H9 (cell line): ENCODE measurements at regions not wholly inside any gene's neighbourhood (a gene's known extent, or its start where the extent isn't known, plus 50 kb on each side); places are given as distances from the start of the nearest gene placed in this dataset.

Experiments used
- DNase-seq: peaks from one replicate; pipeline ENCODE4 v3.0.0-alpha.2; 2017
- H2AFZ ChIP-seq: one replicate; pipeline ENCODE4 v1.6.1; 2013; ENCODE audit warnings: mild to moderate bottlenecking, low read length, control low read depth, moderate library complexity
- H2AK5ac ChIP-seq: 2 replicates; pipeline ENCODE4 v1.6.1; 2013; ENCODE audit warnings: low read length, control low read depth, mixed read lengths; ENCODE audit not compliant: insufficient read length
- H2BK120ac ChIP-seq: one replicate; pipeline ENCODE4 v1.6.1; 2013; ENCODE audit warnings: low read depth, mild to moderate bottlenecking, low read length, control low read depth, inconsistent platforms; ENCODE audit not compliant: poor library complexity, severe bottlenecking
- H2BK12ac ChIP-seq: 2 replicates; pipeline ENCODE4 v1.6.1; 2013; ENCODE audit warnings: low read length, control low read depth, mixed read lengths, low read depth; ENCODE audit not compliant: insufficient read length
- H2BK15ac ChIP-seq: 2 replicates; pipeline ENCODE4 v1.6.1; 2013; ENCODE audit warnings: low read depth, low read length, control low read depth
- H2BK20ac ChIP-seq: one replicate; pipeline ENCODE4 v1.6.1; 2013; ENCODE audit warnings: low read depth, mild to moderate bottlenecking, low read length, control low read depth, inconsistent platforms; ENCODE audit not compliant: poor library complexity, severe bottlenecking
- H2BK5ac ChIP-seq: 2 replicates; pipeline ENCODE4 v1.6.1; 2013; ENCODE audit warnings: low read length, control low read depth, mixed read lengths; ENCODE audit not compliant: insufficient read length
- H3K14ac ChIP-seq: 2 replicates; pipeline ENCODE4 v1.6.1; 2013; ENCODE audit warnings: low read length, control low read depth; ENCODE audit not compliant: insufficient read depth
- H3K18ac ChIP-seq: 2 replicates; pipeline ENCODE4 v1.6.1; 2013; ENCODE audit warnings: low read depth, mild to moderate bottlenecking, mixed read lengths, low read length, control low read depth; ENCODE audit not compliant: insufficient read length
- H3K23ac ChIP-seq: 2 replicates; pipeline ENCODE4 v1.6.1; 2013; ENCODE audit warnings: low read length, control low read depth, mixed read lengths, low read depth; ENCODE audit not compliant: insufficient read length
- H3K23me2 ChIP-seq: 2 replicates; pipeline ENCODE4 v1.6.1; 2013; ENCODE audit warnings: low read depth, mild to moderate bottlenecking, mixed read lengths, low read length, control low read depth; ENCODE audit not compliant: insufficient read length, poor library complexity, severe bottlenecking
- H3K27ac ChIP-seq: 2 replicates; pipeline ENCODE4 v1.5.1; 2013; ENCODE audit warnings: low read length, control low read depth, mixed read lengths, low read depth; ENCODE audit not compliant: insufficient read length
- H3K27me3 ChIP-seq: 2 replicates; pipeline ENCODE4 v1.6.1; 2013; ENCODE audit warnings: low read length, control low read depth, inconsistent platforms; ENCODE audit not compliant: insufficient read depth
- H3K4ac ChIP-seq: 2 replicates; pipeline ENCODE4 v1.6.1; 2013; ENCODE audit warnings: low read depth, mild to moderate bottlenecking, control low read depth, inconsistent platforms, low read length, moderate library complexity
- H3K4me1 ChIP-seq: 2 replicates; pipeline ENCODE4 v1.6.1; 2013; ENCODE audit warnings: low read length, control low read depth, inconsistent platforms; ENCODE audit not compliant: insufficient read depth
- H3K4me2 ChIP-seq: 2 replicates; pipeline ENCODE4 v1.6.1; 2013; ENCODE audit warnings: low read length, control low read depth, mixed read lengths; ENCODE audit not compliant: insufficient read length, insufficient read depth
- H3K56ac ChIP-seq: 2 replicates; pipeline ENCODE4 v1.6.1; 2013; ENCODE audit warnings: low read depth, mild to moderate bottlenecking, mixed read lengths, low read length, control low read depth; ENCODE audit not compliant: insufficient read length
- H3K79me1 ChIP-seq: 2 replicates; pipeline ENCODE4 v1.6.1; 2013; ENCODE audit warnings: low read depth, mild to moderate bottlenecking, moderate library complexity, low read length, control low read depth, inconsistent platforms; ENCODE audit not compliant: insufficient read depth, poor library complexity, severe bottlenecking
- H3K79me2 ChIP-seq: 2 replicates; pipeline ENCODE4 v1.6.1; 2013; ENCODE audit warnings: low read length, control low read depth, inconsistent platforms; ENCODE audit not compliant: insufficient read depth
- H3K9ac ChIP-seq: 2 replicates; pipeline ENCODE4 v1.6.1; 2013; ENCODE audit warnings: low read length, control low read depth, mixed read lengths; ENCODE audit not compliant: insufficient read length; ENCODE audit errors: extremely low read depth
- H3K9me3 ChIP-seq: one replicate; pipeline ENCODE4 v1.6.1; 2013; ENCODE audit warnings: low read depth, low read length, inconsistent platforms; ENCODE audit not compliant: control insufficient read depth
- H3T11ph ChIP-seq: one replicate; pipeline ENCODE4 v1.6.1; 2013; ENCODE audit warnings: mild to moderate bottlenecking, low read length, control low read depth, inconsistent platforms
- H4K20me1 ChIP-seq: one replicate; pipeline ENCODE4 v1.6.1; 2013; ENCODE audit not compliant: control insufficient read depth, insufficient read length, insufficient read depth
- H4K5ac ChIP-seq: 2 replicates; pipeline ENCODE4 v1.6.1; 2013; ENCODE audit warnings: low read depth, mild to moderate bottlenecking, mixed read lengths, low read length, control low read depth; ENCODE audit not compliant: insufficient read length
- H4K8ac ChIP-seq: replicated peaks from 2 replicates; pipeline ENCODE4 v1.6.1; 2013; ENCODE audit warnings: low read length, control low read depth, mixed read lengths, low read depth; ENCODE audit not compliant: insufficient read length
- H4K91ac ChIP-seq: 2 replicates; pipeline ENCODE4 v1.6.1; 2013; ENCODE audit warnings: low read depth, mild to moderate bottlenecking, moderate library complexity, mixed read lengths, low read length, control low read depth; ENCODE audit not compliant: insufficient read length
- H3K27ac Mint-ChIP-seq, 3 experiments: 2 replicates in 2 of 3; 3 replicates in 1 of 3; pipeline ENCODE4 v1.8.0; 2020 to 2021; ENCODE audit warnings: mixed read lengths in 3 of 3, mild to moderate bottlenecking in 1 of 3, moderate library complexity in 1 of 3
- H3K27me3 Mint-ChIP-seq: 2 replicates; pipeline ENCODE4 v1.8.0; 2021; ENCODE audit warnings: low read depth, mild to moderate bottlenecking, moderate library complexity, mixed read lengths
- H3K36me3 Mint-ChIP-seq, 3 experiments: 2 replicates in 2 of 3; 3 replicates in 1 of 3; pipeline ENCODE4 v1.8.0; 2020 to 2021; ENCODE audit warnings: low read depth in 3 of 3, mixed read lengths in 3 of 3; ENCODE audit not compliant: insufficient read depth in 1 of 3
- H3K4me1 Mint-ChIP-seq, 2 experiments: 2 replicates each; pipeline ENCODE4 v1.8.0; 2020; ENCODE audit warnings: mixed read lengths in 2 of 2
- H3K4me3 Mint-ChIP-seq, 2 experiments: 2 replicates in 1 of 2; 3 replicates in 1 of 2; pipeline ENCODE4 v1.8.0; 2020 to 2021; ENCODE audit warnings: mild to moderate bottlenecking in 2 of 2, mixed read lengths in 2 of 2, moderate library complexity in 1 of 2
- H3K9me3 Mint-ChIP-seq, 2 experiments: 2 replicates in 1 of 2; 3 replicates in 1 of 2; pipeline ENCODE4 v1.8.0; 2020; ENCODE audit warnings: mild to moderate bottlenecking in 2 of 2, mixed read lengths in 2 of 2, moderate library complexity in 1 of 2
- CTCF ChIP-seq: fragments of 200-600 bp; sonication (generic); conservative IDR thresholded peaks from 3 replicates; pipeline ENCODE4 v1.8.0; 2021; ENCODE audit warnings: antibody characterized with exemption, mild to moderate bottlenecking
- WGBS: extraction: QIAGEN DNeasy Blood & Tissue Kit; methylation state at CpG from one replicate; pipeline ENCODE4 v1.1.7; 2013; ENCODE audit warnings: missing lambda C conversion rate, low lambda C conversion rate, mixed read lengths; ENCODE audit not compliant: insufficient read length; ENCODE audit errors: extremely low coverage; 5-methylcytosine and 5-hydroxymethylcytosine counted together

- H3K27ac ChIP-seq, result no peak overlapping the region
- H2BK20ac ChIP-seq, result no peak overlapping the region
- H3K4me2 ChIP-seq, result no peak overlapping the region
- no peak overlapping the region for H2AFZ ChIP-seq
- no peak overlapping the region for H3K27ac Mint-ChIP-seq
- H3K9me3 Mint-ChIP-seq, result peaks cover 26 to 38% of the 10 kb centered on the region in 2 experiments
- H3K9me3 ChIP-seq, result peaks cover 16% of the 10 kb centered on the region
- no peak overlapping the region for H3K14ac ChIP-seq
- peaks cover 2% of the 10 kb centered on the region for H3K27me3 Mint-ChIP-seq
- TF ChIP-seq CTCF, result no peak
- H3K18ac ChIP-seq, result no peak overlapping the region
- no peak overlapping the region for H2BK15ac ChIP-seq
- H3K23me2 ChIP-seq, result no peaks in the 10 kb centered on the region
- no peak overlapping the region for H4K8ac ChIP-seq
- no peaks in the 10 kb centered on the region for H3K4me1 Mint-ChIP-seq
- H3K4me3 Mint-ChIP-seq, result no peak overlapping the region
- H3T11ph ChIP-seq, result no peak overlapping the region
- H2AK5ac ChIP-seq, result no peak overlapping the region
- no peak for DNase-seq
- no peak overlapping the region for H2BK5ac ChIP-seq
- no CpG with 5 or more reads among the region's 2 CpGs for WGBS
- no peaks in the 10 kb centered on the region for H3K79me1 ChIP-seq
- H3K56ac ChIP-seq, result no peak overlapping the region
- H4K20me1 ChIP-seq, result no peaks in the 10 kb centered on the region
- no peak overlapping the region for H3K4ac ChIP-seq
- peaks cover 8 to 15% (median 11%) of the 10 kb centered on the region in 3 experiments for H3K36me3 Mint-ChIP-seq
- H2BK12ac ChIP-seq, result no peak overlapping the region
- no peaks in the 10 kb centered on the region for H3K27me3 ChIP-seq
- H4K91ac ChIP-seq, result no peak overlapping the region
- H3K9ac ChIP-seq, result no peak overlapping the region
- no peaks in the 10 kb centered on the region for H3K79me2 ChIP-seq
- H3K23ac ChIP-seq, result no peak overlapping the region
- H4K5ac ChIP-seq, result no peak overlapping the region
- no peaks in the 10 kb centered on the region for H3K4me1 ChIP-seq
- H2BK120ac ChIP-seq, result no peak overlapping the region
Observed at GRCh38 chr11:11056749-11057471, 199.1 kb upstream of the ZBED5 start.
